CD14-positive monocyte (primary cell): ENCODE measurements at regions not wholly inside any gene's neighbourhood (a gene's known extent, or its start where the extent isn't known, plus 50 kb on each side); places are given as distances from the start of the nearest gene placed in this dataset.

Source experiments
- DNase-seq, 3 donors: peaks; one replicate each; pipeline ENCODE4 v3.0.0-alpha.2; 2011 to 2022
- H2AFZ ChIP-seq: 2 replicates; pipeline ENCODE4 v1.6.0; 2012; ENCODE audit warnings: mild to moderate bottlenecking, low read depth, low read length, inconsistent platforms; ENCODE audit not compliant: insufficient read depth, poor library complexity, severe bottlenecking
- H3K27ac ChIP-seq, 2 donors: 1 replicate in 1 of 2; 2 replicates in 1 of 2; pipeline ENCODE4 v1.5.1; 2012 to 2013; ENCODE audit warnings: low read length in 2 of 2, control low read depth in 1 of 2, inconsistent platforms in 1 of 2, low read depth in 1 of 2, mild to moderate bottlenecking in 1 of 2
- H3K27me3 ChIP-seq, 2 donors: one replicate each; pipeline versions ENCODE4 v1.6.0 to v1.6.1; 2011 to 2013; ENCODE audit warnings: low read length in 2 of 2; ENCODE audit not compliant: control insufficient read depth in 2 of 2, insufficient read depth in 2 of 2
- H3K36me3 ChIP-seq, 2 donors: replicated peaks in 1 of 2; 1 replicate in 1 of 2; 2 replicates in 1 of 2; pipeline versions ENCODE4 v1.5.1 to v1.6.1; 2012 to 2013; ENCODE audit warnings: low read length in 2 of 2, control low read depth in 1 of 2, inconsistent platforms in 1 of 2, mild to moderate bottlenecking in 1 of 2; ENCODE audit not compliant: insufficient read depth in 2 of 2, control insufficient read depth in 1 of 2
- H3K4me1 ChIP-seq, 2 donors: 1 replicate in 1 of 2; 2 replicates in 1 of 2; pipeline versions ENCODE4 v1.5.1 to v1.6.1; 2012 to 2013; ENCODE audit warnings: low read length in 2 of 2, control low read depth in 1 of 2, inconsistent platforms in 1 of 2, mild to moderate bottlenecking in 1 of 2, moderate library complexity in 1 of 2; ENCODE audit not compliant: insufficient read depth in 2 of 2, control insufficient read depth in 1 of 2
- H3K4me2 ChIP-seq: replicated peaks from 2 replicates; pipeline ENCODE3; 2012; ENCODE audit warnings: low read length, moderate library complexity, mild to moderate bottlenecking; ENCODE audit not compliant: poor library complexity, severe bottlenecking; ENCODE audit errors: extremely low read depth
- H3K4me3 ChIP-seq, 3 experiments: fragments of 200-600 bp in 1 of 3; sonication (generic) in 1 of 3; replicated peaks in 1 of 3; 1 replicate in 2 of 3; 2 replicates in 1 of 3; pipeline ENCODE4 v1.5.1; 2011 to 2013; ENCODE audit warnings: low read length in 3 of 3, mild to moderate bottlenecking in 3 of 3, control low read depth in 2 of 3, low read depth in 2 of 3, inconsistent platforms in 1 of 3, moderate library complexity in 1 of 3
- H3K79me2 ChIP-seq: 2 replicates; pipeline ENCODE4 v1.6.0; 2012; ENCODE audit warnings: mild to moderate bottlenecking, control low read depth, inconsistent platforms, low read length, moderate library complexity; ENCODE audit not compliant: insufficient read depth
- H3K9ac ChIP-seq: 2 replicates; pipeline ENCODE4 v1.6.0; 2017; ENCODE audit warnings: low read length, mild to moderate bottlenecking; ENCODE audit not compliant: insufficient read depth, poor library complexity, severe bottlenecking
- H3K9me3 ChIP-seq, 2 donors: replicated peaks in 1 of 2; 1 replicate in 1 of 2; 2 replicates in 1 of 2; pipeline versions ENCODE4 v1.5.1 to v1.6.1; 2012 to 2013; ENCODE audit warnings: low read length in 2 of 2, control low read depth in 1 of 2; ENCODE audit not compliant: control insufficient read depth in 1 of 2, insufficient read depth in 1 of 2
- H4K20me1 ChIP-seq: 2 replicates; pipeline ENCODE4 v1.6.0; 2012; ENCODE audit warnings: mild to moderate bottlenecking, low read length, control low read depth, moderate library complexity; ENCODE audit not compliant: insufficient read depth
- H3K27ac Mint-ChIP-seq, 7 donors: one replicate each; pipeline ENCODE4 v1.8.0; 2020; ENCODE audit warnings: mild to moderate bottlenecking in 7 of 7, mixed read lengths in 7 of 7, moderate library complexity in 6 of 7, inconsistent platforms in 2 of 7
- H3K27me3 Mint-ChIP-seq, 3 donors: one replicate each; pipeline ENCODE4 v1.8.0; 2021 to 2022; ENCODE audit warnings: low read depth in 3 of 3, mild to moderate bottlenecking in 3 of 3, mixed read lengths in 3 of 3, moderate library complexity in 3 of 3, inconsistent platforms in 1 of 3
- H3K36me3 Mint-ChIP-seq, 2 donors: one replicate each; pipeline ENCODE4 v1.8.0; 2020; ENCODE audit warnings: mixed read lengths in 2 of 2, inconsistent platforms in 1 of 2, mild to moderate bottlenecking in 1 of 2
- H3K4me1 Mint-ChIP-seq: one replicate; pipeline ENCODE4 v1.8.0; 2020; ENCODE audit warnings: mild to moderate bottlenecking, mixed read lengths
- H3K4me3 Mint-ChIP-seq, 2 donors: one replicate each; pipeline ENCODE4 v1.8.0; 2020; ENCODE audit warnings: mild to moderate bottlenecking in 2 of 2, mixed read lengths in 2 of 2, moderate library complexity in 1 of 2
- H3K9me3 Mint-ChIP-seq, 7 donors: one replicate each; pipeline ENCODE4 v1.8.0; 2020 to 2022; ENCODE audit warnings: mixed read lengths in 7 of 7, mild to moderate bottlenecking in 6 of 7, moderate library complexity in 6 of 7, inconsistent platforms in 2 of 7
- WGBS: methylation state at CpG from one replicate; pipeline ENCODE4 v1.1.5; 2013; ENCODE audit warnings: missing lambda C conversion rate; ENCODE audit not compliant: insufficient coverage; 5-methylcytosine and 5-hydroxymethylcytosine counted together
- intact Hi-C, 2 donors: fragments of 100-400 bp; cut with micrococcal nuclease; formaldehyde crosslinking; loops; one replicate each; pipeline versions ENCODE4 v1.15.0 to v1.15.1; 2023
- TF ChIP-seq, protein P1 (sequence below): fragments of 200-600 bp; IDR thresholded peaks from one replicate; pipeline ENCODE4 v1.8.0; 2022; ENCODE audit warnings: antibody characterized with exemption, mild to moderate bottlenecking

GRCh38 chr15:91547356-91547755 lies 306.2 kb upstream of the SLCO3A1 start:
- Histone ChIP-seq H3K4me3 (no peak overlapping the region), H3K79me2 (no peaks in the 10 kb centered on the region), H4K20me1 (no peaks in the 10 kb centered on the region), H3K27me3 (no peaks in the 10 kb centered on the region), H3K36me3 (no peaks in the 10 kb centered on the region), H3K9me3 (no peaks in the 10 kb centered on the region), H3K9ac (no peak overlapping the region), H2AFZ (no peak overlapping the region), H3K4me1 (peaks cover 9 to 10% of the 10 kb centered on the region in 2 donors), H3K4me2 (no peak overlapping the region), H3K27ac (no peak overlapping the region)
- DNase-seq, result no peak
- H3K27ac Mint-ChIP-seq, result no peak overlapping the region
- 81% methylated on average over 2 of the region's 3 CpGs for WGBS
- peaks cover 16% of the 10 kb centered on the region for H3K4me1 Mint-ChIP-seq
- peaks cover 0 to 2% (median 2%) of the 10 kb centered on the region in 3 donors for H3K27me3 Mint-ChIP-seq
- intact Hi-C loops, result no loop called here
- TF ChIP-seq, protein P1, sequence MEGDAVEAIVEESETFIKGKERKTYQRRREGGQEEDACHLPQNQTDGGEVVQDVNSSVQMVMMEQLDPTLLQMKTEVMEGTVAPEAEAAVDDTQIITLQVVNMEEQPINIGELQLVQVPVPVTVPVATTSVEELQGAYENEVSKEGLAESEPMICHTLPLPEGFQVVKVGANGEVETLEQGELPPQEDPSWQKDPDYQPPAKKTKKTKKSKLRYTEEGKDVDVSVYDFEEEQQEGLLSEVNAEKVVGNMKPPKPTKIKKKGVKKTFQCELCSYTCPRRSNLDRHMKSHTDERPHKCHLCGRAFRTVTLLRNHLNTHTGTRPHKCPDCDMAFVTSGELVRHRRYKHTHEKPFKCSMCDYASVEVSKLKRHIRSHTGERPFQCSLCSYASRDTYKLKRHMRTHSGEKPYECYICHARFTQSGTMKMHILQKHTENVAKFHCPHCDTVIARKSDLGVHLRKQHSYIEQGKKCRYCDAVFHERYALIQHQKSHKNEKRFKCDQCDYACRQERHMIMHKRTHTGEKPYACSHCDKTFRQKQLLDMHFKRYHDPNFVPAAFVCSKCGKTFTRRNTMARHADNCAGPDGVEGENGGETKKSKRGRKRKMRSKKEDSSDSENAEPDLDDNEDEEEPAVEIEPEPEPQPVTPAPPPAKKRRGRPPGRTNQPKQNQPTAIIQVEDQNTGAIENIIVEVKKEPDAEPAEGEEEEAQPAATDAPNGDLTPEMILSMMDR, result no peak
- no peaks in the 10 kb centered on the region for H3K36me3 Mint-ChIP-seq
- peaks cover 0 to 1% (median 0%) of the 10 kb centered on the region in 7 donors for H3K9me3 Mint-ChIP-seq
- H3K4me3 Mint-ChIP-seq, result no peak overlapping the region

DNA sequence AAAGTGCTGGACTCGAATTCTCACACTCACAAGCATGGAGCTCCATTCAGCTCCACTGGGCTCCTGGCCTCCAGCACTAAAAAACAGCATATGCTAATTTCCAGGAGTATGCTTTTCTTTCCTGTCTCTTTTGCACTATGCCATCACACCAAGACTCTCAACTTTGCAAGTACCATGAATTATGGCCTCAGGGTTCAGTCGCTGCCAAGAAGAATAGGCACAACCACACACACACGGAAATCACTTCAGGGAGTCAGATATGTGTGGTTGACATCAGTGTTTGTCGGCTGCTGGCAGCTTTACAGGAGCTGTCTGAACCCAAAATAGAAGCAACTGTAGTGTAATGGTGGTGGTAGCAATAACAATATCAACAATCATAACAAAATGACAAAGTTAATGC lies 305.0 kb upstream of the SLCO3A1 start:
- Histone ChIP-seq H3K4me2 (no peak overlapping the region), H3K9ac (no peak overlapping the region), H3K9me3 (no peaks in the 10 kb centered on the region), H3K79me2 (no peaks in the 10 kb centered on the region), H4K20me1 (no peaks in the 10 kb centered on the region), H3K27me3 (no peaks in the 10 kb centered on the region), H3K27ac (no peak overlapping the region), H3K36me3 (no peaks in the 10 kb centered on the region), H2AFZ (no peak overlapping the region), H3K4me1 (peaks cover 9 to 10% of the 10 kb centered on the region in 2 donors), H3K4me3 (no peak overlapping the region)
- Mint-ChIP-seq H3K27ac (no peak overlapping the region), H3K4me1 (peaks cover 16% of the 10 kb centered on the region), H3K9me3 (peaks cover 0 to 2% (median 0%) of the 10 kb centered on the region in 7 donors), H3K27me3 (peaks cover 0 to 2% (median 2%) of the 10 kb centered on the region in 3 donors), H3K36me3 (no peaks in the 10 kb centered on the region), H3K4me3 (no peak overlapping the region)
- WGBS, result 100% methylated on average over 1 of the region's 4 CpGs
- intact Hi-C loops, result no loop called here
- TF ChIP-seq, protein P1, result no peak
- DNase-seq, result no peak
